GM23338 (cell line): ENCODE measurements at regions not wholly inside any gene's neighbourhood (a gene's known extent, or its start where the extent isn't known, plus 50 kb on each side); places are given as distances from the start of the nearest gene placed in this dataset.

Source experiments
- CREB1 ChIP-seq: fragments of 250-450 bp; sonication (Bioruptor Pico); IDR thresholded peaks from 2 replicates; pipeline ENCODE4 v1.5.0; 2020; ENCODE audit warnings: low read depth, mild to moderate bottlenecking, moderate library complexity
- CTCF ChIP-seq, 2 experiments: fragments of 200-600 bp in 1 of 2; sonication (generic) in 1 of 2; conservative IDR thresholded peaks; 2 replicates each; pipeline versions ENCODE4 v1.5.1 to v1.6.1; 2016 to 2017; ENCODE audit warnings: antibody characterized with exemption in 2 of 2, low read depth in 2 of 2, mild to moderate bottlenecking in 2 of 2, moderate library complexity in 1 of 2
- EZH2 ChIP-seq: fragments of 200-600 bp; sonication (generic); IDR thresholded peaks from one replicate; pipeline ENCODE4 v1.8.0; 2017; ENCODE audit warnings: antibody characterized with exemption, mild to moderate bottlenecking, low read depth; ENCODE audit not compliant: unreplicated experiment
- EZH2phosphoT487 ChIP-seq: fragments of 200-600 bp; sonication (generic); IDR thresholded peaks from one replicate; pipeline ENCODE4 v1.8.1; 2018; ENCODE audit warnings: antibody characterized with exemption; ENCODE audit not compliant: unreplicated experiment
- POLR2AphosphoS5 ChIP-seq: IDR thresholded peaks from 2 replicates; pipeline ENCODE4 v1.6.1; 2016; ENCODE audit warnings: antibody characterized with exemption, low read depth
- REST ChIP-seq: IDR thresholded peaks from one replicate; pipeline ENCODE4 v1.6.1; 2018; ENCODE audit warnings: antibody characterized with exemption; ENCODE audit not compliant: unreplicated experiment
- ZNF331 ChIP-seq: fragments of 250-450 bp; sonication (Bioruptor Pico); IDR thresholded peaks from 2 replicates; pipeline ENCODE4 v1.5.0; 2020; ENCODE audit warnings: low read depth, mild to moderate bottlenecking, moderate library complexity

DNA sequence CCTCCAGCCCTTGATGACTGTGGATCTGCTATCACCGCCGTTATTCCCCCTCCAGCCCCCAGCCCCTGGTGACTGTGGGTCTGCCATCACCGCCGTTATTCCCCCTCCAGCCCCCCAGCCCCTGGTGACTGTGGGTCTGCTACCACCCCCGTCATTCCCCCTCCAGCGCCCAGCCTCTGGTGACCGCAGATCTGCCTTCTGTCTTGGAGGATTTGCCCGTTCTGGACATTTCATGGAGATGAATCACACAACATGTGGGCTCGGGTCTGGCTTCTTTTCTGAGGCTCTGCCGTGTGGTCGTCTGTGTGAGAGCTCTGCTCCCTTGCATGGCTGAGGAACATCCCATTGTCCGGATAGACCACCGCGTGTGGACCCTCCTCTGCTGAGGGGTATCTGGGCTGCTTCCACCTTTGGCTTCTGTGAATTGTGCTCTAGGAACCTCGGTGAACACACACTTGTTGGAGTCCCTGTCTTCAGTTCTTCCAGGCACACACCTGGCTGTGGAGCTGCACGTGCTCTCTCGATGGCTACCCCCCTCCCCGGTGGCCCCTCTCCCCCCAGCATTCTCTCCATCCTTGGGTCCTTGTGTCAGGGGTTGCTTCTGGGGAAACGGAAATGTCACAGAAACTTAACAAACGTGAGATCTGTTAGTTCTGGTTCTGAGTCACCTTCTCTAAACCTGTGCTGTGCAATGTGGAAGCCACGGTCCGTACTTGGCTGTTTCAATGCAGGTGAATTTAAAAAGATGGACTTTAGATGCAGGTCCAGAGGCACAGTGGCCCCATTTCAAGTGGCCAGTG is 105.3 kb upstream of the COL5A1 start:
- TF ChIP-seq CTCF (conservative IDR thresholded peaks at IDR 0.05; ENCODE audit: low read depth in 2 of 2) (no peak), EZH2 (no peak), POLR2AphosphoS5 (no peak), CREB1 (no peak), REST (no peak), ZNF331 (CRISPR knock-in tag) (no peak), EZH2phosphoT487 (no peak)
